ENCODE measurements at regions not wholly inside any gene's neighbourhood (a gene's known extent, or its start where the extent isn't known, plus 50 kb on each side); places are given as distances from the start of the nearest gene placed in this dataset.

GRCh38 chr14:101673873-101674272 is 87.6 kb upstream of the PPP2R5C start:
- RAD21 ChIA-PET (ENCODE audit: unreplicated experiment), result no interaction called here
- H3K79me2 ChIP-seq (ENCODE audit: control insufficient read depth, insufficient read depth, low read length), result no peaks in the 10 kb centered on the region
- H3K4me3 ChIP-seq, result no peak overlapping the region
- DNase-seq (ENCODE audit: low read depth, low spot score) (no peak), FAIRE-seq (no peak), ATAC-seq (no peak)
- SMC1A ChIA-PET (ENCODE audit: uncharacterized antibody, unreplicated experiment), result interaction anchor here (1.2 kb wide), 1 partner anchor 9 kb away, joined by 3 read pairs; no protein-coding TSS in a partner anchor
- H3K27ac ChIP-seq (ENCODE audit: control insufficient read depth, insufficient read depth), result no peak overlapping the region
- no peaks in the 10 kb centered on the region for H3K36me3 ChIP-seq (ENCODE audit: control insufficient read depth in 2 of 2, insufficient read depth in 2 of 2, low read length in 1 of 2)
- WGBS (ENCODE audit: insufficient coverage, insufficient replicate concordance, low lambda C conversion rate, missing lambda C conversion rate), result 16% methylated on average over 5 of the region's 5 CpGs
- H3K9ac ChIP-seq (ENCODE audit: control insufficient read depth, insufficient read depth, low read length), result no peak overlapping the region
- no peaks in the 10 kb centered on the region for H4K20me1 ChIP-seq (ENCODE audit: control insufficient read depth, insufficient read depth)
- H3K4me1 ChIP-seq (ENCODE audit: control insufficient read depth, insufficient read depth, low read length), result no peaks in the 10 kb centered on the region
- POLR2A ChIA-PET, result no interaction called here
- BruUV-seq (replicated peaks), result no TSS peak
- no peak overlapping the region for H2AFZ ChIP-seq (ENCODE audit: control insufficient read depth, low read depth, low read length)
- H3K4me2 ChIP-seq (ENCODE audit: control insufficient read depth, insufficient read depth), result no peak overlapping the region
- intact Hi-C loops (cut with micrococcal nuclease; ENCODE audit: unreplicated experiment) (no loop called here), in situ Hi-C loops (cut with MboI) (no loop called here)
- H3K27me3 ChIP-seq (replicated peaks in 1 of 2; ENCODE audit: control insufficient read depth in 2 of 2, insufficient read depth in 2 of 2, low read length in 1 of 2), result no peaks in the 10 kb centered on the region
- TF ChIP-seq USF1 (IDR thresholded peaks at IDR 0.05; ENCODE audit: borderline replicate concordance, extremely low read length, insufficient read depth, low read depth, low read length) (no peak), ZZZ3 (IDR thresholded peaks at IDR 0.05; ENCODE audit: control insufficient read depth, insufficient read length, low read depth) (no peak), ZNF217 (IDR thresholded peaks at IDR 0.05) (no peak), HCFC1 (IDR thresholded peaks at IDR 0.05; ENCODE audit: low read length) (no peak), STAT3 (IDR thresholded peaks at IDR 0.05; ENCODE audit: low read depth, low read length) (no peak), POLR2A (IDR thresholded peaks at IDR 0.05; ENCODE audit: low read depth, low read length) (no peak), RELB (IDR thresholded peaks at IDR 0.05; ENCODE audit: low read depth) (no peak), REST (IDR thresholded peaks at IDR 0.05; ENCODE audit: low read depth, low read length) (no peak), CBX5 (IDR thresholded peaks at IDR 0.05; ENCODE audit: low read depth) (no peak), TCF7 (IDR thresholded peaks at IDR 0.05; ENCODE audit: borderline replicate concordance) (no peak), RCOR1 (conservative IDR thresholded peaks at IDR 0.05; ENCODE audit: low read depth, low read length) (no peak)
- TF ChIP-seq, protein P1, sequence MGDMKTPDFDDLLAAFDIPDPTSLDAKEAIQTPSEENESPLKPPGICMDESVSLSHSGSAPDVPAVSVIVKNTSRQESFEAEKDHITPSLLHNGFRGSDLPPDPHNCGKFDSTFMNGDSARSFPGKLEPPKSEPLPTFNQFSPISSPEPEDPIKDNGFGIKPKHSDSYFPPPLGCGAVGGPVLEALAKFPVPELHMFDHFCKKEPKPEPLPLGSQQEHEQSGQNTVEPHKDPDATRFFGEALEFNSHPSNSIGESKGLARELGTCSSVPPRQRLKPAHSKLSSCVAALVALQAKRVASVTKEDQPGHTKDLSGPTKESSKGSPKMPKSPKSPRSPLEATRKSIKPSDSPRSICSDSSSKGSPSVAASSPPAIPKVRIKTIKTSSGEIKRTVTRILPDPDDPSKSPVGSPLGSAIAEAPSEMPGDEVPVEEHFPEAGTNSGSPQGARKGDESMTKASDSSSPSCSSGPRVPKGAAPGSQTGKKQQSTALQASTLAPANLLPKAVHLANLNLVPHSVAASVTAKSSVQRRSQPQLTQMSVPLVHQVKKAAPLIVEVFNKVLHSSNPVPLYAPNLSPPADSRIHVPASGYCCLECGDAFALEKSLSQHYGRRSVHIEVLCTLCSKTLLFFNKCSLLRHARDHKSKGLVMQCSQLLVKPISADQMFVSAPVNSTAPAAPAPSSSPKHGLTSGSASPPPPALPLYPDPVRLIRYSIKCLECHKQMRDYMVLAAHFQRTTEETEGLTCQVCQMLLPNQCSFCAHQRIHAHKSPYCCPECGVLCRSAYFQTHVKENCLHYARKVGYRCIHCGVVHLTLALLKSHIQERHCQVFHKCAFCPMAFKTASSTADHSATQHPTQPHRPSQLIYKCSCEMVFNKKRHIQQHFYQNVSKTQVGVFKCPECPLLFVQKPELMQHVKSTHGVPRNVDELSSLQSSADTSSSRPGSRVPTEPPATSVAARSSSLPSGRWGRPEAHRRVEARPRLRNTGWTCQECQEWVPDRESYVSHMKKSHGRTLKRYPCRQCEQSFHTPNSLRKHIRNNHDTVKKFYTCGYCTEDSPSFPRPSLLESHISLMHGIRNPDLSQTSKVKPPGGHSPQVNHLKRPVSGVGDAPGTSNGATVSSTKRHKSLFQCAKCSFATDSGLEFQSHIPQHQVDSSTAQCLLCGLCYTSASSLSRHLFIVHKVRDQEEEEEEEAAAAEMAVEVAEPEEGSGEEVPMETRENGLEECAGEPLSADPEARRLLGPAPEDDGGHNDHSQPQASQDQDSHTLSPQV (IDR thresholded peaks at IDR 0.05), result no peak
- TF ChIP-seq, protein P2, sequence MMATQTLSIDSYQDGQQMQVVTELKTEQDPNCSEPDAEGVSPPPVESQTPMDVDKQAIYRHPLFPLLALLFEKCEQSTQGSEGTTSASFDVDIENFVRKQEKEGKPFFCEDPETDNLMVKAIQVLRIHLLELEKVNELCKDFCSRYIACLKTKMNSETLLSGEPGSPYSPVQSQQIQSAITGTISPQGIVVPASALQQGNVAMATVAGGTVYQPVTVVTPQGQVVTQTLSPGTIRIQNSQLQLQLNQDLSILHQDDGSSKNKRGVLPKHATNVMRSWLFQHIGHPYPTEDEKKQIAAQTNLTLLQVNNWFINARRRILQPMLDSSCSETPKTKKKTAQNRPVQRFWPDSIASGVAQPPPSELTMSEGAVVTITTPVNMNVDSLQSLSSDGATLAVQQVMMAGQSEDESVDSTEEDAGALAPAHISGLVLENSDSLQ (IDR thresholded peaks at IDR 0.05), result no peak
- no peaks in the 10 kb centered on the region; the same call in 2 of the 3 replicates for H3K9me3 ChIP-seq (replicated peaks; ENCODE audit: control insufficient read depth, insufficient read depth, low read length)
- CTCF ChIA-PET, result no interaction called here

Data from GM12878 (cell line).